IMR-90 (cell line): ENCODE measurements at regions not wholly inside any gene's neighbourhood (a gene's known extent, or its start where the extent isn't known, plus 50 kb on each side); places are given as distances from the start of the nearest gene placed in this dataset.

Experiments used
- BHLHE40 ChIP-seq: fragments of 150-350 bp; IDR thresholded peaks from 2 replicates; pipeline ENCODE4 v1.6.1; 2016; ENCODE audit warnings: mild to moderate bottlenecking, low read depth, low read length
- CEBPB ChIP-seq: IDR thresholded peaks from 2 replicates; pipeline ENCODE4 v1.6.1; 2012; ENCODE audit warnings: low read depth, low read length, improper control_type of control experiment
- ELK1 ChIP-seq: fragments of 150-350 bp; IDR thresholded peaks from 2 replicates; pipeline ENCODE4 v1.6.1; 2016; ENCODE audit warnings: low read depth, mild to moderate bottlenecking, low read length, moderate library complexity, borderline replicate concordance
- MAFK ChIP-seq: IDR thresholded peaks from 2 replicates; pipeline ENCODE4 v1.6.1; 2012; ENCODE audit warnings: low read depth, low read length, improper control_type of control experiment
- NFE2L2 ChIP-seq: fragments of 150-350 bp; IDR thresholded peaks from 2 replicates; pipeline ENCODE4 v1.6.1; 2016; ENCODE audit warnings: low read depth, mild to moderate bottlenecking, low read length
- POLR2A ChIP-seq: IDR thresholded peaks from 2 replicates; pipeline ENCODE4 v1.6.1; 2012; ENCODE audit warnings: mild to moderate bottlenecking, low read depth, low read length
- RAD21 ChIP-seq: IDR thresholded peaks from 2 replicates; pipeline ENCODE4 v1.6.1; 2012; ENCODE audit warnings: low read length, improper control_type of control experiment
- RCOR1 ChIP-seq: IDR thresholded peaks from 2 replicates; pipeline ENCODE4 v1.6.1; 2012; ENCODE audit warnings: mild to moderate bottlenecking, low read length, improper control_type of control experiment; ENCODE audit not compliant: insufficient replicate concordance
- RFX5 ChIP-seq: IDR thresholded peaks from 2 replicates; pipeline ENCODE4 v1.8.0; 2012; ENCODE audit warnings: low read depth, mild to moderate bottlenecking, low read length, moderate library complexity
- SMC3 ChIP-seq: fragments of 150-350 bp; IDR thresholded peaks from 2 replicates; pipeline ENCODE4 v1.6.1; 2016; ENCODE audit warnings: low read depth, mild to moderate bottlenecking, antibody characterized with exemption, low read length, moderate library complexity
- TF ChIP-seq, protein P1 (sequence below): conservative IDR thresholded peaks from 2 replicates; pipeline ENCODE4 v1.5.1; 2012; ENCODE audit warnings: mild to moderate bottlenecking, low read depth, low read length, improper control_type of control experiment

- TF ChIP-seq CEBPB, result peak; percentile 45
- TF ChIP-seq, protein P1, sequence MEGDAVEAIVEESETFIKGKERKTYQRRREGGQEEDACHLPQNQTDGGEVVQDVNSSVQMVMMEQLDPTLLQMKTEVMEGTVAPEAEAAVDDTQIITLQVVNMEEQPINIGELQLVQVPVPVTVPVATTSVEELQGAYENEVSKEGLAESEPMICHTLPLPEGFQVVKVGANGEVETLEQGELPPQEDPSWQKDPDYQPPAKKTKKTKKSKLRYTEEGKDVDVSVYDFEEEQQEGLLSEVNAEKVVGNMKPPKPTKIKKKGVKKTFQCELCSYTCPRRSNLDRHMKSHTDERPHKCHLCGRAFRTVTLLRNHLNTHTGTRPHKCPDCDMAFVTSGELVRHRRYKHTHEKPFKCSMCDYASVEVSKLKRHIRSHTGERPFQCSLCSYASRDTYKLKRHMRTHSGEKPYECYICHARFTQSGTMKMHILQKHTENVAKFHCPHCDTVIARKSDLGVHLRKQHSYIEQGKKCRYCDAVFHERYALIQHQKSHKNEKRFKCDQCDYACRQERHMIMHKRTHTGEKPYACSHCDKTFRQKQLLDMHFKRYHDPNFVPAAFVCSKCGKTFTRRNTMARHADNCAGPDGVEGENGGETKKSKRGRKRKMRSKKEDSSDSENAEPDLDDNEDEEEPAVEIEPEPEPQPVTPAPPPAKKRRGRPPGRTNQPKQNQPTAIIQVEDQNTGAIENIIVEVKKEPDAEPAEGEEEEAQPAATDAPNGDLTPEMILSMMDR, result no peak
- no peak for TF ChIP-seq NFE2L2
- no peak for TF ChIP-seq RCOR1
- no peak for TF ChIP-seq ELK1
- TF ChIP-seq POLR2A, result no peak
- no peak for TF ChIP-seq SMC3
- no peak for TF ChIP-seq BHLHE40
- TF ChIP-seq RAD21, result no peak
- no peak for TF ChIP-seq MAFK
- TF ChIP-seq RFX5, result no peak
Observed at GRCh38 chr4:55721651-55722050, 85.6 kb upstream of the NMU start.
